HG03565 (cell line): ENCODE measurements at regions not wholly inside any gene's neighbourhood (a gene's known extent, or its start where the extent isn't known, plus 50 kb on each side); places are given as distances from the start of the nearest gene placed in this dataset.
"Not testable (repeated sequence)": the region's sequence is repeated elsewhere in the genome, so short reads cannot be mapped to it uniquely, and the experiment has no call there.

Source experiments
- ATAC-seq: cut with Tn5 transposase; IDR thresholded peaks from one replicate; pipeline ENCODE4 v1.9.1; 2021; ENCODE audit warnings: mild to moderate bottlenecking, moderate library complexity; ENCODE audit not compliant: unreplicated experiment

- ATAC-seq: not testable (repeated sequence)
Observed at GRCh38 chr21:32823296-32823695, 51.7 kb upstream of the PAXBP1 start.

DNA sequence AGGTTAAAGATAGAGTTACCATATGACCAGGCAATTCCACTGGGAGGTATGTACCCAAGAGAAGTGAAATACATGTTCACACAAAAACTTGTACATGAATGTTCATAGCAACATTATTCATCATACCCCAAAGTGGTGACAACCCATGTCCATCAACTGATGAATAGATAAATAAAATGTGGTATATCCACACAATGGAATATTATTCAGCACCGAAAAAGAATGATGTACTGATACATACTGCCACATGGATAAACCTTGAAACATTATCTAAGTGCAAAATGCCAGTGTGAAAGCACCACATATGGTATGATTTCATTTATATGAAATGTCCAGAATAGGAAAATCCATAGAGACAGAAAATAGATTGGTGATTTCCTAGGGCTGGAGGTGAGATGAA, 53.4 kb upstream of the PAXBP1 start:
- ATAC-seq: no peak

- ATAC-seq: peak; percentile 60
Observed at GRCh38 chr21:32826329-32827167, 55.0 kb upstream of the PAXBP1 start.

GRCh38 chr21:32828908-32829307, 57.4 kb upstream of the PAXBP1 start:
- ATAC-seq: no peak

DNA sequence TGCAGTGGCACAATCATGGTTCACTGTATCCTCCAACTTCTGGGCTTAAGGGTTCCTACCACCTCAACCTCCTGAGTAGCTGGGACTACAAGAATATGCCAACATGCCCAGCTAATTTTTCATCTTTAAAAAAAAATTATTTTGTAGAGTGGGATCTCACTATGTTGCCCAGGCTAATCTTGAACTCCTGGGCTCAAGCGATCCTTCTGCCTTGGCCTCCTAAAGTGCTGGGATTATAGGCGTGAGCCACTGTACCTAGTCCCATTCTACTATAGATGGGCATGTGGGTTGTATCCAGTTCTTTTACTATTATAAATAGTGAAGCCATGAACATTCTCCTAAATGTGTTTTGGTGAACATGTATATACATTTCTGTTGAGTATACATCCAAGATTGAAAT, 57.9 kb upstream of the PAXBP1 start:
- no peak for ATAC-seq

GRCh38 chr21:32831779-32832178, 60.2 kb upstream of the PAXBP1 start:
- not testable (repeated sequence) for ATAC-seq

GRCh38 chr21:32834211-32834915, 62.8 kb upstream of the PAXBP1 start:
- ATAC-seq: no peak

GRCh38 chr21:32834916-32835235, 63.3 kb upstream of the PAXBP1 start:
- ATAC-seq: no peak

DNA sequence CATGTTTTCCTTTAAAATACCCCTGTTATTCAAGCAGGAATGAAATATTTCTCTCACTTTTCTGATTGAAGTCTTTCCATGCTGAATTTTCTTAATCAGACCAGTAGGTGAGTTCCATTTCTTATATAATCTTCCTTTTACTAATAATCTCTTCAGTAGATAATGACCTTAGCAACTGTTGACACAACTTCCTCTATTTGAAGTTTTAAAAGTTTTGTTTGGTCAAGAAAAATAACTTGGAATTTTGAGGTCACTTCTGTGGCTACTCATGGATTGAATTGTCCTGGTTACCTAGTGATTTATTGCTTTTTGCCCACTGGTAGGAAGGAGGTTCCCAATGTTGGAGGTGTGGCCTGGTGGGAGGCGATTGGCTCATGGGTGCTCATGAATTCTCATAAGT, 70.6 kb upstream of the PAXBP1 start:
- no peak for ATAC-seq

GRCh38 chr21:32843561-32843960, 72.0 kb upstream of the PAXBP1 start:
- ATAC-seq: no peak

DNA sequence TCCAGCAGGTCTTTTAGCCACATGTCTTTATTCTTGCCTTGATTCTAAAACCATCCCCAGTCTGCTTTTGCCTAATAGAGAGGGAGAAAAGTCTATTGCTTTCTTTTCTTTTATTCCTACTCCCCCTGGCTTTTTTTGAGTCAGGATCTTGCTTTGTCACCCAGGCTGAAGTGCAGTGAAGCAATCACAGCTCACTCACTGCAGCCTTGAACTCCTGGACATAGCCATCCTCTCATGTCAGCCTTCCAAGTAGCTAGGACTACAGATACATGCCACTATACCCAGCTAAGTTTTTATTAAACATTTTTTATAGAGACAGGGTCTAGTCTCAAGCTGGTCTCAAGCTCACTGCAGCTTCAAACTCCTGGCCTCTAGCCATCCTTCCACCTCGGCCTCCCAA, 72.5 kb upstream of the PAXBP1 start:
- no peak for ATAC-seq

DNA sequence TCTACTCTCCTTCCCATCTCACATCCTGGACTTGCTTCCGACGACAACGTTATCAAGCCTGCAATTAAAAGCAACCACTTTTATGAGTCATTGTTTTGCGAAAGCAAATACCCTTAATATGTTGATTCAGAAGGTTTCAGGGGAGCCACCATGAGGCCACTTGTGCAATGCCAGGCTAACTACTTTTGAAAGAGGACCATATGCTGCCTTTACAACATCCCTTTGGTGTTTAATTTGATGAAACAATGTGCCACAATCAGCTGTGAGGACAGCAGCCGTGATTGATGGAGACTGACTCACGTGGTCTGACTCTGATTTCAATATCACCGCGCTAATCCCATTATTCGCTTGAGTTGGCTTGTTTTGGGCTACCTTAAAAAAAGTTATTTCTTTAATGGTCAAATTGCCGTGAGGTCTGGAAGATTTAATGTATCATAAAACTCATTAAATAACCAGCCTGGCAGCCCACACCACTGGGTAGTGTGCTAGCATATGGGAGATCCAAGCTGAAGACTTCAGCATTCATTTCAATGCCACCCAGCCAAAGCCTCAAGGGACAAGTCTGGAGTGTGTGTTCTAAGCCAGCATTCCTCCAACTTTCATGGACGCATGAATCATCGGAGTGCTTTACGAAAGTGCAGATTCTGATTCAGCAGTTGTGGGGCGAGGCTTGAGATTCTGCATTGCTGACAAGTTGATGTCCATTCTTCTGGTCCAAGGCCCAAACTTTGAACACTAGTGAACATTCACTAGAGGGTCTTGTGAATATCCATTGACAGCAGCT, 73.3 kb upstream of the PAXBP1 start:
- ATAC-seq: no peak

DNA sequence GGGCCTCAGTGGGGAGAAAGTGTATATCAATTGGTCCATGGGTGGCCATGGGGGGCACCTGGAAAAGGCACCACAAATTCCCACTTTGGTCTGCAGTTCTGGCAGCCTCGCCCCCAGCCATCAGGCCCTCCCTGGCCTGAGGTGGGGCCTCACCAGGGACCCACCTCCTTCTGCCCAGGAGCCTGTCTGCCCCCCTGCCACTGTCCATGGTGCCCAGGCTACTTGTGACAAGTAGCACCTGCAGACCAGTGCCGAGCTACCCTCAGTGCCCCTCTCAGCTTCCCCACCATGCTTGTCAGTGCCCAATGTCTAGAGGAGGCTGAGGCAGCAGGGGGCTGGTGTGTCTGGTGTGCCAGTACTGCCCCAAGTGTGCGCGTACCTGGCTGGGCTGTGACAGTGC, 87.1 kb upstream of the PAXBP1 start:
- ATAC-seq: no peak

- ATAC-seq: no peak
Observed at GRCh38 chr21:32860399-32860798, 88.8 kb upstream of the PAXBP1 start.

DNA sequence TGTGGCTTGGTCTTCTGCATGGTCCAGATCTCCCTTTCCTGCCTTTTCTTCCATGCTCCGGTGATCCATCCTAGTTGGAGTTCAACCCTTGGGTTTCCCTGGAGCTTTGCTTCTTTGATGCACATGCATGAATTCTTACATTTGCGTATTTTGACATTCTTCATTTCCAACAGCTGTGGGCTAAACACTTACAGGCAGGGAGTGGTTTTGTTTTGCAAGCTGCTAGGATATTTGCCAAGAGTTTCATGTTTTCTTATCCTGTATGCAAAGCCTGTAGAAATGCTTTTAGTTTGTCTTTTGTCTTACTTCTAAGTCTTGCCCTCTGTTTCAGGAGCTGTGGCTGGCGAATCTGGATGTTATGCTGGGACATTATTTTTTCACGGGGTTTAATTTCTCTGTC, 90.3 kb upstream of the PAXBP1 start:
- ATAC-seq: no peak

GRCh38 chr21:32867597-32867996, 96.0 kb upstream of the PAXBP1 start:
- no peak for ATAC-seq

DNA sequence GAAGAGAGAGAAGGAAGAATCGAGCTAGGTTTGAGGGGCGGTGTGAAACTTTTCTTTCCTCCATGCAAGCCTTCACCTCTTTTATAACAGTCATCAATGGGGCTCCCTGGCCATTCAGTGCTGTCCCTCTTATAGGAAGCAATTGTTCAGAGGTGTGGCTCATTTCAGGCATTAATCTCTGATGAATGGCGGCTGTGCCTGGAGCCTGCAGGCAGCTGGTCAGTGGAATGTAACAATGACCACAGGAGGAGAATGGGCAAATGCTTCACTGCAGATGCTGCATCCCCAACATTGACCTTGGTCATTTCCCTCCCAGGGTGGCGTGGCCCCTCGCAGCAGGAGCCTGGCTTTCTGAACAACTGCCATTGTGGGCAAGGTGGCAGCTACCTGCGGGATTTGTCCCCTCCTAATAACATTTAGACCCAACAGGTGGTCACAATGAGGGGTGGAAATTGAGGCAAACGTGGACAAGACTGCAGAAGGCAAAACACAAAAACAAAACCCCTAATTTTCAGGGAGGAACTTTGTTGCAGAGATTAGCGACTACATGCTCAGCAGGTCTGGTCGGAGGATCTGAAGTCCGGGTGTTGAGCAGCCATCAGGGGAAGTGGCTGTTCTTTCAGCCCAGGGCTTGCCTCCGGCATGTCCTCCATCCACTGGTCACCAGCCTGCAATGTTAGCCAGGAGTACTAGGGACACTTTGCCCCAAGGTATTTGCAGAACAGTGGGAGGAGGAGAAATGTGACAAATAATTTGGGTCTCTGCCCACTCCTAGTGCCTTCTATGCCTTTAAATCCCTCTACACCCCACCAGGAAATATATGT, 97.3 kb upstream of the PAXBP1 start:
- no peak for ATAC-seq

DNA sequence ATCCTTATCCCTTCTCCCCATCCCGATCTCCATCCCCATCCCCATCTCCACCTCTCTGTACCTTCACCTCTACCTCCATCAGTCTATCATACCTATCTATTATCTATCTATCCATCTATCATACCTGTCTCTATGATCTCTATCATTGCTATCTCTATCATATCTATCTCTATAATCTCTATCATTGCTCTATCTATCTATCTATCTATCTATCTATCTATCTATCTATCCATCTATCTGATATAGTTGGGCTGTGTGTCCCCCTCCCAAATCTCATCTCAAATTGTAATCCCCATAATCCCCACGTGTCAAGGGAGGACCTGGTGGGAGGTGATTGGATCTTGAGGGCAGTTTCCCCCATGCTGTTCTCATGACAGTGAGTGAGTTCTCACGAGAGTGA, 97.9 kb upstream of the PAXBP1 start:
- no peak for ATAC-seq

GRCh38 chr21:32876426-32876825, 104.9 kb upstream of the PAXBP1 start:
- no peak for ATAC-seq

- not testable (repeated sequence) for ATAC-seq
Observed at GRCh38 chr21:32877888-32878287, 106.3 kb upstream of the PAXBP1 start.

DNA sequence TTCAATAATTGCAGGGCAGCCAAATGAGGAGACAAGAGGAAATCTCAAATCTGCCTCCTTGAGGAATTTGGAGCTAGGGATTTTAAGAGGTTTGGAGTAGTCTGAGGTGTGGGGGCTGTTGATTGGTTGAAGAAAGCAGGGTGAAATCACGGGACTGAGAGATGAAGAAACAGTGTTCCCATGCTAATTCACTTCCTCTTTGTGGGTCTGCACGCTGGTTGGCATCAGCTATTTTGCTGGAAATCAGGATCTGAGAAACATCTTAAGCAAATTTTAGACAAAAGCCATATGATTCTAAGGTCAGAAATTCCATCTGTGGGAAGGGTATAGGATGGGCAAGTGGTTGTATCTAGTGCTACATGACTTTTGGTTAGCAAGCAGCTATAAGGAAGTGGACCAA, 107.1 kb upstream of the PAXBP1 start:
- ATAC-seq: no peak
